Neural cell (in vitro differentiated cells): ENCODE measurements at regions not wholly inside any gene's neighbourhood (a gene's known extent, or its start where the extent isn't known, plus 50 kb on each side); places are given as distances from the start of the nearest gene placed in this dataset.
"Not testable (repeated sequence)": the region's sequence is repeated elsewhere in the genome, so short reads cannot be mapped to it uniquely, and the experiment has no call there.

Experiments
- H2AFZ ChIP-seq: fragments of 200-600, 300-800 bp; sonication (generic), shearing (Covaris generic); 2 replicates; pipeline ENCODE4 v1.6.0; 2014; ENCODE audit warnings: low read depth, mild to moderate bottlenecking, antibody characterized with exemption, low read length, moderate library complexity
- H3F3A ChIP-seq: fragments of 200-600 bp; shearing (Covaris generic); 2 replicates; pipeline ENCODE4 v1.6.1; 2016; ENCODE audit warnings: mild to moderate bottlenecking, moderate library complexity, mixed read lengths, antibody characterized with exemption, low read length; ENCODE audit not compliant: insufficient read depth, poor library complexity, severe bottlenecking
- H3K27ac ChIP-seq: fragments of 200-600, 300-800 bp; sonication (generic), shearing (Covaris generic); 2 replicates; pipeline ENCODE4 v1.5.1; 2014; ENCODE audit warnings: mild to moderate bottlenecking, low read length, moderate library complexity
- H3K27me3 ChIP-seq: fragments of 300-800, 200-600 bp; sonication (generic), shearing (Covaris generic); 2 replicates; pipeline ENCODE4 v1.6.0; 2014; ENCODE audit warnings: mild to moderate bottlenecking, low read depth, low read length, moderate library complexity; ENCODE audit not compliant: insufficient read depth
- H3K36me3 ChIP-seq: fragments of 300-800, 200-600 bp; sonication (generic), shearing (Covaris generic); 2 replicates; pipeline ENCODE4 v1.5.1; 2014; ENCODE audit warnings: mild to moderate bottlenecking, antibody characterized with exemption, low read length, moderate library complexity; ENCODE audit not compliant: insufficient read depth
- H3K4me2 ChIP-seq: fragments of 300-800, 200-600 bp; sonication (generic), shearing (Covaris generic); 2 replicates; pipeline ENCODE4 v1.6.0; 2014; ENCODE audit warnings: mild to moderate bottlenecking, low read length
- H3K4me3 ChIP-seq: fragments of 300-800, 200-600 bp; sonication (generic), shearing (Covaris generic); 2 replicates; pipeline ENCODE4 v1.5.1; 2014; ENCODE audit warnings: mild to moderate bottlenecking, low read length, moderate library complexity
- H3K79me2 ChIP-seq: fragments of 200-600 bp; shearing (Covaris generic); replicated peaks from 2 replicates; pipeline ENCODE4 v1.6.0; 2014; ENCODE audit warnings: mild to moderate bottlenecking, low read length, moderate library complexity; ENCODE audit not compliant: insufficient read depth
- H3K9ac ChIP-seq: fragments of 300-800, 200-600 bp; sonication (generic), shearing (Covaris generic); 2 replicates; pipeline ENCODE4 v1.6.1; 2016; ENCODE audit warnings: mild to moderate bottlenecking, low read length, mixed read lengths
- H3K9me2 ChIP-seq: fragments of 200-600 bp; shearing (Covaris generic); 2 replicates; pipeline ENCODE4 v1.6.1; 2016; ENCODE audit warnings: mild to moderate bottlenecking, low read length, mixed read lengths; ENCODE audit not compliant: insufficient read depth
- H3K9me3 ChIP-seq: fragments of 200-600, 300-800 bp; sonication (generic), shearing (Covaris generic); 2 replicates; pipeline ENCODE4 v1.6.1; 2016; ENCODE audit warnings: mild to moderate bottlenecking, mixed run types, low read length, moderate library complexity, mixed read lengths
- H4K20me1 ChIP-seq: fragments of 200-600 bp; shearing (Covaris generic); 2 replicates; pipeline ENCODE4 v1.6.1; 2016; ENCODE audit warnings: mild to moderate bottlenecking, mixed run types; ENCODE audit not compliant: insufficient read depth
- EP300 ChIP-seq: fragments of 450-650 bp; conservative IDR thresholded peaks from 2 replicates; pipeline ENCODE4 v1.6.1; 2014; ENCODE audit warnings: antibody characterized with exemption, mild to moderate bottlenecking, moderate library complexity; ENCODE audit not compliant: poor library complexity, severe bottlenecking
- EZH2 ChIP-seq: fragments of 200-600, 300-800 bp; shearing (Covaris generic), sonication (generic); IDR thresholded peaks from 2 replicates; pipeline ENCODE4 v1.6.1; 2014; ENCODE audit warnings: antibody characterized with exemption, low read length, borderline replicate concordance, mild to moderate bottlenecking; ENCODE audit not compliant: insufficient read depth, poor library complexity, severe bottlenecking
- MXI1 ChIP-seq: fragments of 450-650 bp; conservative IDR thresholded peaks from 2 replicates; pipeline ENCODE4 v1.6.1; 2014; ENCODE audit warnings: antibody characterized with exemption, mild to moderate bottlenecking; ENCODE audit not compliant: poor library complexity, severe bottlenecking
- POLR2AphosphoS5 ChIP-seq: IDR thresholded peaks from 2 replicates; pipeline ENCODE4 v1.6.1; 2012
- RAD21 ChIP-seq: fragments of 450-650 bp; conservative IDR thresholded peaks from 2 replicates; pipeline ENCODE4 v1.6.1; 2014; ENCODE audit warnings: antibody characterized with exemption, mild to moderate bottlenecking, moderate library complexity
- SMC3 ChIP-seq: fragments of 450-650 bp; conservative IDR thresholded peaks from 2 replicates; pipeline ENCODE4 v1.6.1; 2014; ENCODE audit warnings: antibody characterized with exemption, mild to moderate bottlenecking, moderate library complexity; ENCODE audit not compliant: poor library complexity
- TAF1 ChIP-seq: IDR thresholded peaks from 2 replicates; pipeline ENCODE4 v1.6.1; 2012; ENCODE audit warnings: low read depth
- TF ChIP-seq, protein P1 (sequence below): IDR thresholded peaks from 2 replicates; pipeline ENCODE4 v1.6.1; 2012; ENCODE audit warnings: borderline replicate concordance
- TF ChIP-seq, protein P2 (sequence below): fragments of 450-650 bp; IDR thresholded peaks from 2 replicates; pipeline ENCODE4 v1.5.1; 2014; ENCODE audit warnings: antibody characterized with exemption, mild to moderate bottlenecking, moderate library complexity; ENCODE audit not compliant: poor library complexity, severe bottlenecking

DNA sequence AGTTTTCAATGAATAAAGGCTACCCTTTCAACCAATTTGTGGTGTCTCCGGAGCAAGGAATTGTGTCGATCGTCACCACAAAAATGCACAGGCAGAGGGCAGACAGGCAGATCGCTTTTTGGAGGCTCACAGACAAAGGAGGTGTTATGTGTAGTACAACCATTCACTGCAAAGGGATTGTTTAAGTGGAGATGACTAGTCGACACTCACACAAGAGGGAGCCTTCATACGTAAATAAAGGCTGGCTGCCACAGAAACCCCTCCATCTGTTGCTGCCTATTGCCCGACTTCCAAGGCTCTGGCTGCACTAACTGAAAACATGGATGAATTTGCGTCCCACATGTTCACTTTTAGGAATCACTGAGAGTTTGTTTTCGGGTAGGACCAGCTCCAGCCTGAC, 281.1 kb downstream of the NKX6-1 start:
- Histone ChIP-seq H3K27me3 (no peaks in the 10 kb centered on the region), H3K9me2 (no peaks in the 10 kb centered on the region), H3K4me2 (no peak overlapping the region), H3F3A (no peaks in the 10 kb centered on the region), H4K20me1 (no peaks in the 10 kb centered on the region), H3K79me2 (no peaks in the 10 kb centered on the region), H2AFZ (no peak overlapping the region), H3K27ac (no peak overlapping the region), H3K4me3 (no peak overlapping the region), H3K9me3 (no peaks in the 10 kb centered on the region), H3K9ac (no peak overlapping the region), H3K36me3 (no peaks in the 10 kb centered on the region)
- TF ChIP-seq, protein P1, sequence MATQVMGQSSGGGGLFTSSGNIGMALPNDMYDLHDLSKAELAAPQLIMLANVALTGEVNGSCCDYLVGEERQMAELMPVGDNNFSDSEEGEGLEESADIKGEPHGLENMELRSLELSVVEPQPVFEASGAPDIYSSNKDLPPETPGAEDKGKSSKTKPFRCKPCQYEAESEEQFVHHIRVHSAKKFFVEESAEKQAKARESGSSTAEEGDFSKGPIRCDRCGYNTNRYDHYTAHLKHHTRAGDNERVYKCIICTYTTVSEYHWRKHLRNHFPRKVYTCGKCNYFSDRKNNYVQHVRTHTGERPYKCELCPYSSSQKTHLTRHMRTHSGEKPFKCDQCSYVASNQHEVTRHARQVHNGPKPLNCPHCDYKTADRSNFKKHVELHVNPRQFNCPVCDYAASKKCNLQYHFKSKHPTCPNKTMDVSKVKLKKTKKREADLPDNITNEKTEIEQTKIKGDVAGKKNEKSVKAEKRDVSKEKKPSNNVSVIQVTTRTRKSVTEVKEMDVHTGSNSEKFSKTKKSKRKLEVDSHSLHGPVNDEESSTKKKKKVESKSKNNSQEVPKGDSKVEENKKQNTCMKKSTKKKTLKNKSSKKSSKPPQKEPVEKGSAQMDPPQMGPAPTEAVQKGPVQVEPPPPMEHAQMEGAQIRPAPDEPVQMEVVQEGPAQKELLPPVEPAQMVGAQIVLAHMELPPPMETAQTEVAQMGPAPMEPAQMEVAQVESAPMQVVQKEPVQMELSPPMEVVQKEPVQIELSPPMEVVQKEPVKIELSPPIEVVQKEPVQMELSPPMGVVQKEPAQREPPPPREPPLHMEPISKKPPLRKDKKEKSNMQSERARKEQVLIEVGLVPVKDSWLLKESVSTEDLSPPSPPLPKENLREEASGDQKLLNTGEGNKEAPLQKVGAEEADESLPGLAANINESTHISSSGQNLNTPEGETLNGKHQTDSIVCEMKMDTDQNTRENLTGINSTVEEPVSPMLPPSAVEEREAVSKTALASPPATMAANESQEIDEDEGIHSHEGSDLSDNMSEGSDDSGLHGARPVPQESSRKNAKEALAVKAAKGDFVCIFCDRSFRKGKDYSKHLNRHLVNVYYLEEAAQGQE = no peak
- TF ChIP-seq EP300 = no peak

DNA sequence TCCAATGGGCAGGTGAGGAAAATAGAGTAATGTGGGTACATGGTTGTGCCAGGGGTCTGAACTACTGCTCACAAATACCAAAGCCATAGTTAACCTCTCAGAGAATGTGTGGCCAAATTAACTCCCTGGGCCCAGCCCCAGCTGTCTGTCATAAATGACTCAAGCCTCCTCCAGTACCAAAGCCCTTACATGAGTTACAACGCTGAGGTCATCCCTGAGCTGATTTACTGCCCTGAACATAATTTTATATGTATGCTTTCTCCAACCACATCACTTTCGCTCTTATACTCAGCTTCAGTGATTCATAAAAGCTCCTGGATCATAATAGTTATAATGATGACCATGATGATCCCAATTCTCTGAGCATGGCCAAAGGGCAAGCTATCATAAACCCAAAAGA, 283.9 kb downstream of the NKX6-1 start:
- Histone ChIP-seq H3K9me3 (no peaks in the 10 kb centered on the region), H3K79me2 (no peaks in the 10 kb centered on the region), H3K9ac (no peak overlapping the region), H4K20me1 (no peaks in the 10 kb centered on the region), H3F3A (no peaks in the 10 kb centered on the region), H3K36me3 (no peaks in the 10 kb centered on the region), H3K4me3 (no peak overlapping the region), H3K27ac (no peak overlapping the region), H3K9me2 (no peaks in the 10 kb centered on the region), H3K4me2 (no peak overlapping the region), H2AFZ (no peak overlapping the region), H3K27me3 (no peaks in the 10 kb centered on the region)
- TF ChIP-seq EZH2 (no peak), MXI1 (no peak), TAF1 (no peak), SMC3 (no peak), POLR2AphosphoS5 (no peak), EP300 (no peak), RAD21 (no peak)
- TF ChIP-seq, protein P2, sequence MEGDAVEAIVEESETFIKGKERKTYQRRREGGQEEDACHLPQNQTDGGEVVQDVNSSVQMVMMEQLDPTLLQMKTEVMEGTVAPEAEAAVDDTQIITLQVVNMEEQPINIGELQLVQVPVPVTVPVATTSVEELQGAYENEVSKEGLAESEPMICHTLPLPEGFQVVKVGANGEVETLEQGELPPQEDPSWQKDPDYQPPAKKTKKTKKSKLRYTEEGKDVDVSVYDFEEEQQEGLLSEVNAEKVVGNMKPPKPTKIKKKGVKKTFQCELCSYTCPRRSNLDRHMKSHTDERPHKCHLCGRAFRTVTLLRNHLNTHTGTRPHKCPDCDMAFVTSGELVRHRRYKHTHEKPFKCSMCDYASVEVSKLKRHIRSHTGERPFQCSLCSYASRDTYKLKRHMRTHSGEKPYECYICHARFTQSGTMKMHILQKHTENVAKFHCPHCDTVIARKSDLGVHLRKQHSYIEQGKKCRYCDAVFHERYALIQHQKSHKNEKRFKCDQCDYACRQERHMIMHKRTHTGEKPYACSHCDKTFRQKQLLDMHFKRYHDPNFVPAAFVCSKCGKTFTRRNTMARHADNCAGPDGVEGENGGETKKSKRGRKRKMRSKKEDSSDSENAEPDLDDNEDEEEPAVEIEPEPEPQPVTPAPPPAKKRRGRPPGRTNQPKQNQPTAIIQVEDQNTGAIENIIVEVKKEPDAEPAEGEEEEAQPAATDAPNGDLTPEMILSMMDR = no peak
- TF ChIP-seq, protein P1 = no peak

DNA sequence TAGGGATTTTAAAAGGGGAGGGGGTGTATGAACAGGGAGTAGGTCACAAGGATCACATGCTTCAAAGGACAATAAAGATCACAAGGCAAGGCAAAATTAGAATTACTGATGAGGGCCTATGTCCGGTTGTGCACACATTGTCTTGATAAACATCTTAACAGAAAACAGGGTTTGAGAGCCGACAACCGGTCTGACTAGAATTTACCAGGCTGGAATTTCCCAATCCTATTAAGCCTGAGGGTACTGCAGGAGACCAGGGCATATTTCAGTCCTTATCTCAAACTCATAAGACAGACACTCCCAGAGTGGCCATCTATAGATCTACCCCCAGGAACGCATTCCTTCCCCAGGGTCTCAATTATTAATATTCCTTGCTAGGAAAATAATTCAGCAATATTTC, 292.9 kb downstream of the NKX6-1 start:
- not testable (repeated sequence) for H3K9me2 ChIP-seq, H3K9ac ChIP-seq, H3K9me3 ChIP-seq, H3K79me2 ChIP-seq, H3K36me3 ChIP-seq, H3K4me2 ChIP-seq, H4K20me1 ChIP-seq, H3F3A ChIP-seq, H3K27me3 ChIP-seq, H2AFZ ChIP-seq, H3K27ac ChIP-seq, H3K4me3 ChIP-seq
